H54 (cell line): ENCODE measurements at regions not wholly inside any gene's neighbourhood (a gene's known extent, or its start where the extent isn't known, plus 50 kb on each side); places are given as distances from the start of the nearest gene placed in this dataset.

Experiments
- DNase-seq: peaks from one replicate; pipeline ENCODE4 v3.0.0; 2011; ENCODE audit warnings: low spot score, mixed read lengths; ENCODE audit not compliant: insufficient read length
- FAIRE-seq: peaks from 3 replicates; lab custom pipeline; 2011; peaks lifted over from hg19 to GRCh38; lab: Jason Lieb, UNC
- POLR2A ChIP-seq: IDR thresholded peaks from 2 replicates; pipeline ENCODE4 v1.6.1; 2011; ENCODE audit warnings: low read depth, mild to moderate bottlenecking, low read length

GRCh38 chr3:147775411-147775810 is 366.2 kb downstream of the ZIC1 start:
- DNase-seq (no peak), FAIRE-seq (no peak)
- TF ChIP-seq POLR2A: no peak

GRCh38 chr3:147775816-147776530 is 366.8 kb downstream of the ZIC1 start:
- no peak for TF ChIP-seq POLR2A
- no peak for FAIRE-seq
- DNase-seq: no peak

- TF ChIP-seq POLR2A: no peak
- FAIRE-seq (no peak), DNase-seq (no peak)
These were observed 384.7 kb downstream of the ZIC1 start for GRCh38 chr3:147793841-147794240.

GRCh38 chr3:147794596-147794995 is 385.4 kb downstream of the ZIC1 start:
- TF ChIP-seq POLR2A: no peak
- FAIRE-seq: no peak
- no peak for DNase-seq

- FAIRE-seq: no peak
- DNase-seq: no peak
- no peak for TF ChIP-seq POLR2A
These were observed 386.3 kb downstream of the ZIC1 start for GRCh38 chr3:147795418-147795817.

- TF ChIP-seq POLR2A: no peak
- FAIRE-seq: peak; percentile 48
- DNase-seq: no peak
These were observed 387.9 kb downstream of the ZIC1 start for GRCh38 chr3:147797095-147797494.

GRCh38 chr3:147799601-147800000 is 390.4 kb downstream of the ZIC1 start:
- no peak for FAIRE-seq
- DNase-seq: no peak
- no peak for TF ChIP-seq POLR2A

GRCh38 chr3:147807776-147808175 is 398.6 kb downstream of the ZIC1 start:
- FAIRE-seq: no peak
- no peak for TF ChIP-seq POLR2A
- no peak for DNase-seq

GRCh38 chr3:147809206-147809605 is 400.0 kb downstream of the ZIC1 start:
- no peak for TF ChIP-seq POLR2A
- FAIRE-seq: no peak

GRCh38 chr3:147812186-147812911 is 403.2 kb downstream of the ZIC1 start:
- no peak for DNase-seq
- no peak for FAIRE-seq
- no peak for TF ChIP-seq POLR2A

More at GRCh38 chr3:147809206-147809605, 400.0 kb downstream of the ZIC1 start:
- DNase-seq: no peak

GRCh38 chr3:147813256-147813655 is 404.1 kb downstream of the ZIC1 start:
- FAIRE-seq (no peak), DNase-seq (no peak)
- TF ChIP-seq POLR2A: no peak

GRCh38 chr3:147816752-147817151 is 407.6 kb downstream of the ZIC1 start:
- no peak for FAIRE-seq
- no peak for TF ChIP-seq POLR2A
- no peak for DNase-seq

GRCh38 chr3:147832611-147833010 is 423.4 kb downstream of the ZIC1 start:
- TF ChIP-seq POLR2A: no peak
- DNase-seq (no peak), FAIRE-seq (no peak)

GRCh38 chr3:147836330-147836729 is 427.2 kb downstream of the ZIC1 start:
- FAIRE-seq: no peak
- DNase-seq: no peak
- TF ChIP-seq POLR2A: no peak

GRCh38 chr3:147838652-147839051 is 429.5 kb downstream of the ZIC1 start:
- peak; percentile 33 for FAIRE-seq
- TF ChIP-seq POLR2A: no peak
- DNase-seq: no peak
